Spleen (tissue), 7 donors: ENCODE measurements at regions not wholly inside any gene's neighbourhood (a gene's known extent, or its start where the extent isn't known, plus 50 kb on each side); places are given as distances from the start of the nearest gene placed in this dataset.

ENCODE experiments used
- POLR2A ChIP-seq, 3 donors: fragments of 450-650 bp; IDR thresholded peaks; one replicate each; pipeline ENCODE4 v1.5.1; 2017; ENCODE audit warnings: antibody characterized with exemption in 3 of 3, mild to moderate bottlenecking in 1 of 3
- POLR2AphosphoS5 ChIP-seq, 3 donors: sonication (generic); formaldehyde crosslinking; IDR thresholded peaks; one replicate each; pipeline ENCODE4 v1.5.1; 2017; ENCODE audit warnings: antibody characterized with exemption in 3 of 3
- TF ChIP-seq, protein P1 (sequence below), 11 experiments: fragments of 200-600 bp in 7 of 11; fragments of 450-650 bp in 4 of 11; sonication (generic) in 4 of 11; IDR thresholded peaks in 8 of 11; conservative IDR thresholded peaks in 3 of 11; 1 replicate in 7 of 11; 2 replicates in 4 of 11; pipeline versions ENCODE4 v1.4.0 to v1.8.0; 2016 to 2021; ENCODE audit warnings: antibody characterized with exemption in 11 of 11, inconsistent platforms in 4 of 11, mild to moderate bottlenecking in 1 of 11
- donor health status: DM: no; HTN: no; CAD: no; lungs with moderate emphysema.
- donor health status: DM: no; HTN: no; CAD: no.
- donor health status: DM: no; HTN: no; CAD: no.

GRCh38 chr16:21524068-21524751 lies 75.2 kb upstream of the METTL9 start:
- no peak for TF ChIP-seq POLR2AphosphoS5 (IDR thresholded peaks at IDR 0.05)
- TF ChIP-seq, protein P1, sequence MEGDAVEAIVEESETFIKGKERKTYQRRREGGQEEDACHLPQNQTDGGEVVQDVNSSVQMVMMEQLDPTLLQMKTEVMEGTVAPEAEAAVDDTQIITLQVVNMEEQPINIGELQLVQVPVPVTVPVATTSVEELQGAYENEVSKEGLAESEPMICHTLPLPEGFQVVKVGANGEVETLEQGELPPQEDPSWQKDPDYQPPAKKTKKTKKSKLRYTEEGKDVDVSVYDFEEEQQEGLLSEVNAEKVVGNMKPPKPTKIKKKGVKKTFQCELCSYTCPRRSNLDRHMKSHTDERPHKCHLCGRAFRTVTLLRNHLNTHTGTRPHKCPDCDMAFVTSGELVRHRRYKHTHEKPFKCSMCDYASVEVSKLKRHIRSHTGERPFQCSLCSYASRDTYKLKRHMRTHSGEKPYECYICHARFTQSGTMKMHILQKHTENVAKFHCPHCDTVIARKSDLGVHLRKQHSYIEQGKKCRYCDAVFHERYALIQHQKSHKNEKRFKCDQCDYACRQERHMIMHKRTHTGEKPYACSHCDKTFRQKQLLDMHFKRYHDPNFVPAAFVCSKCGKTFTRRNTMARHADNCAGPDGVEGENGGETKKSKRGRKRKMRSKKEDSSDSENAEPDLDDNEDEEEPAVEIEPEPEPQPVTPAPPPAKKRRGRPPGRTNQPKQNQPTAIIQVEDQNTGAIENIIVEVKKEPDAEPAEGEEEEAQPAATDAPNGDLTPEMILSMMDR (IDR thresholded peaks at IDR 0.05 in 8 of 11, conservative IDR thresholded peaks at IDR 0.05 in 3 of 11) = no peak
- no peak for TF ChIP-seq POLR2A (IDR thresholded peaks at IDR 0.05)
